Sigmoid colon (tissue), 6 donors: ENCODE measurements at regions not wholly inside any gene's neighbourhood (a gene's known extent, or its start where the extent isn't known, plus 50 kb on each side); places are given as distances from the start of the nearest gene placed in this dataset.

Experiments
- DNase-seq: peaks from one replicate; pipeline ENCODE4 v3.0.0-alpha.2; 2019
- H3K27ac ChIP-seq, 4 donors: fragments of 200-600 bp; sonication (generic); one replicate each; pipeline ENCODE4 v1.5.1; 2016 to 2019; ENCODE audit warnings: mild to moderate bottlenecking in 1 of 4
- H3K27me3 ChIP-seq, 3 donors: fragments of 200-600 bp; sonication (generic); one replicate each; pipeline ENCODE4 v1.5.1; 2019; ENCODE audit warnings: mild to moderate bottlenecking in 1 of 3
- H3K36me3 ChIP-seq, 4 donors: fragments of 200-600 bp; sonication (generic); one replicate each; pipeline ENCODE4 v1.5.1; 2016 to 2019
- H3K4me1 ChIP-seq, 4 donors: fragments of 200-600 bp; sonication (generic); one replicate each; pipeline ENCODE4 v1.5.1; 2017 to 2019
- H3K4me3 ChIP-seq, 4 donors: fragments of 200-600 bp; sonication (generic); one replicate each; pipeline ENCODE4 v1.5.1; 2017 to 2019; ENCODE audit warnings: mild to moderate bottlenecking in 2 of 4, moderate library complexity in 1 of 4
- H3K9me3 ChIP-seq, 4 donors: fragments of 200-600 bp in 3 of 4; sonication (generic) in 3 of 4; one replicate each; pipeline versions ENCODE4 v1.5.1 to v1.6.1; 2013 to 2019
- EP300 ChIP-seq, 4 donors: sonication (generic); formaldehyde crosslinking; IDR thresholded peaks; one replicate each; pipeline ENCODE4 v1.6.1; 2017; ENCODE audit warnings: antibody characterized with exemption in 4 of 4
- POLR2A ChIP-seq, 2 donors: fragments of 450-650 bp; IDR thresholded peaks; one replicate each; pipeline ENCODE4 v1.6.1; 2016; ENCODE audit warnings: antibody characterized with exemption in 2 of 2, mild to moderate bottlenecking in 2 of 2, moderate library complexity in 2 of 2
- POLR2AphosphoS5 ChIP-seq, 4 donors: sonication (generic); formaldehyde crosslinking; IDR thresholded peaks; one replicate each; pipeline ENCODE4 v1.6.1; 2017; ENCODE audit warnings: antibody characterized with exemption in 4 of 4
- WGBS, 2 donors: extraction: QIAGEN DNeasy Blood & Tissue Kit; methylation state at CpG; one replicate each; pipeline ENCODE4 v1.1.7; 2013; 5-methylcytosine and 5-hydroxymethylcytosine counted together
- intact Hi-C: fragments of 100-400 bp; cut with DNase I; formaldehyde crosslinking; loops from one replicate; pipeline ENCODE4 v1.15.1; 2023
- TF ChIP-seq, protein P1 (sequence below), 4 experiments: fragments of 450-650 bp in 3 of 4; fragments of 200-600 bp in 1 of 4; IDR thresholded peaks; one replicate each; pipeline ENCODE4 v1.5.1; 2016 to 2019; ENCODE audit warnings: antibody characterized with exemption in 4 of 4, mild to moderate bottlenecking in 3 of 4, moderate library complexity in 2 of 4
- donor health status: healthy with polysubstance abuse.
- donor health status: healthy.

DNA sequence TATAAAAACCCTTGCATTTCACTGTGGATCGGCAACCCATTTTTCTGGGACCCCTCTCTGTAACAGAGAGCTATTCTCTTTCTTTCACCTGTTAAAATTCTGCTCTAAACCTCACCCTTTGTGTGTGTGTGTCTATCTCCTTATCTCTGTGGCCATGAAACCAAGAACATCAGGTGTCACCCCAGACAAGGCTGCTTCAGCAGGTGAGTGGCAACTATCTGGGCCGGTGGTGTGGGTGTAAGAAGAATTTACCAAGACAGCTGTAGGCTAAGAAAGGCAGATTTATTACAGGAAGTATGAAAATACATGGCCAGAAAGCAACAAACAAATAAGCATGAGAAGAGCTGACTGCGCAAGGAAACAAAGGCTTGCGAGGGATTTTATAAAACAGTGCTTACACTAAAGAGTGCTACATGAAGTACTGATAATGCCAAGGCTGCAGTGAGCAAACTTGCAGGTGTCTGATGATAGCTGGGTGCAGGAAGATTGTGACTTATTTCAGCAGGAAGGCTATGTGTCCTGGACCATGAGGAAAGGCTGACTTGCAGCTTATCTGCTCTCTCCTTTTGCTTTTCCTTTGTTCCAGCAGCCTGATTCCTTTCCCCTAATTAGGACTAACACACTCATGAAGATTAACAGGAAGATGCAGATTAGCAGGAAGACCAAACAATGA is 421.1 kb downstream of the PTH2R start:
- H3K4me1 ChIP-seq: no peaks in the 10 kb centered on the region
- no peak overlapping the region for H3K4me3 ChIP-seq
- 18 to 46% methylated on average over 4 of the region's 4 CpGs for WGBS, 2 donors
- H3K27ac ChIP-seq: no peak overlapping the region
- H3K9me3 ChIP-seq: no peaks in the 10 kb centered on the region
- no peaks in the 10 kb centered on the region for H3K36me3 ChIP-seq
- no peak for DNase-seq
- TF ChIP-seq POLR2AphosphoS5 (IDR thresholded peaks at IDR 0.05): no peak
- TF ChIP-seq, protein P1, sequence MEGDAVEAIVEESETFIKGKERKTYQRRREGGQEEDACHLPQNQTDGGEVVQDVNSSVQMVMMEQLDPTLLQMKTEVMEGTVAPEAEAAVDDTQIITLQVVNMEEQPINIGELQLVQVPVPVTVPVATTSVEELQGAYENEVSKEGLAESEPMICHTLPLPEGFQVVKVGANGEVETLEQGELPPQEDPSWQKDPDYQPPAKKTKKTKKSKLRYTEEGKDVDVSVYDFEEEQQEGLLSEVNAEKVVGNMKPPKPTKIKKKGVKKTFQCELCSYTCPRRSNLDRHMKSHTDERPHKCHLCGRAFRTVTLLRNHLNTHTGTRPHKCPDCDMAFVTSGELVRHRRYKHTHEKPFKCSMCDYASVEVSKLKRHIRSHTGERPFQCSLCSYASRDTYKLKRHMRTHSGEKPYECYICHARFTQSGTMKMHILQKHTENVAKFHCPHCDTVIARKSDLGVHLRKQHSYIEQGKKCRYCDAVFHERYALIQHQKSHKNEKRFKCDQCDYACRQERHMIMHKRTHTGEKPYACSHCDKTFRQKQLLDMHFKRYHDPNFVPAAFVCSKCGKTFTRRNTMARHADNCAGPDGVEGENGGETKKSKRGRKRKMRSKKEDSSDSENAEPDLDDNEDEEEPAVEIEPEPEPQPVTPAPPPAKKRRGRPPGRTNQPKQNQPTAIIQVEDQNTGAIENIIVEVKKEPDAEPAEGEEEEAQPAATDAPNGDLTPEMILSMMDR (IDR thresholded peaks at IDR 0.05): no peak
- no peak for TF ChIP-seq EP300 (IDR thresholded peaks at IDR 0.05)
- no peak for TF ChIP-seq POLR2A (IDR thresholded peaks at IDR 0.05)
- H3K27me3 ChIP-seq: no peaks in the 10 kb centered on the region
- intact Hi-C loops: no loop called here

DNA sequence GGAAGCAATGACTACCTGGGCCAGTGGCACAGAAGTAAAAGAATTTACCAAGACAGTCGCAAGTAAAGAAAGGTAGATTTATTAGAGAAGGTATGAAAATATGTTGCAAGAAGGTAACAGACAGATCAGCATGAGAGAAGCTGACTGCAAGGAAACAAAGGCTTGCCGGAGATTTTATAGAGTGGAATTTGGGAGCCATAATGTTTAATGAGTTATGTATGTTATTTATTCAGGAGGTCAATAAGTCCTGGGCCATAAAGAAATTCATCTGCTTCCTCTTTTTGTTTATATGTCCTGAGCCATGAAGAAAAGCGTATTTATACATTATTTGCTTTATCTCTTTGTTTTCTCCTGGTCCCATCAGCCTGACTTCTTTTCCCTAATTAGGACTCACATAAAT is 423.6 kb downstream of the PTH2R start:
- WGBS, 2 donors: 16 to 67% methylated on average over 3 of the region's 3 CpGs
- intact Hi-C loops: no loop called here
- Histone ChIP-seq H3K27ac (no peak overlapping the region), H3K9me3 (no peaks in the 10 kb centered on the region), H3K4me3 (no peak overlapping the region), H3K4me1 (no peaks in the 10 kb centered on the region), H3K36me3 (no peaks in the 10 kb centered on the region), H3K27me3 (no peaks in the 10 kb centered on the region)
- no peak for DNase-seq
- TF ChIP-seq EP300 (IDR thresholded peaks at IDR 0.05) (no peak), POLR2A (IDR thresholded peaks at IDR 0.05) (no peak), POLR2AphosphoS5 (IDR thresholded peaks at IDR 0.05) (no peak)
- TF ChIP-seq, protein P1 (IDR thresholded peaks at IDR 0.05): no peak

DNA sequence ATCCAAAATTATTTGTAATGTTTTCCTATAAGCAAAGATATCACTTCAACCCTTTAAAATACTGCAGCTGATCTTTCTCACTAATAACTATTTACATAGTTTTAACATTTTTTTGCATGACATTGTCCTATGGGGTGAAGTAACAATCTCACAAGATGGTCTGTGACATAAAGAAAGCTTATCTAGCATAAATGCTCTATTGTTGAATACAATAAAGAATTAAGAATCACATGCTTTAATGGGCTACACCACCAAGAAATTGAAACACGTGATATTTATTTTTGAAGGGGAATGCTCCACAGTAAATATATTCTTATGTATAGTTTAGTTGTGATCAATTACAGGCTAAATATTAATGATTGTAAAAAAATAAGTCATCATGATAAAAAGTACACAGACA is 441.1 kb downstream of the PTH2R start:
- TF ChIP-seq, protein P1 (IDR thresholded peaks at IDR 0.05): no peak
- TF ChIP-seq EP300 (IDR thresholded peaks at IDR 0.05) (no peak), POLR2AphosphoS5 (IDR thresholded peaks at IDR 0.05) (no peak), POLR2A (IDR thresholded peaks at IDR 0.05) (no peak)
- Histone ChIP-seq H3K27ac (no peak overlapping the region), H3K4me3 (no peak overlapping the region), H3K36me3 (no peaks in the 10 kb centered on the region), H3K4me1 (no peaks in the 10 kb centered on the region), H3K27me3 (no peaks in the 10 kb centered on the region), H3K9me3 (peaks cover 0 to 5% (median 0%) of the 10 kb centered on the region in 4 donors)
- DNase-seq: no peak
- intact Hi-C loops: no loop called here
- WGBS, 2 donors: 71 to 82% methylated on average over 1 of the region's 1 CpG

DNA sequence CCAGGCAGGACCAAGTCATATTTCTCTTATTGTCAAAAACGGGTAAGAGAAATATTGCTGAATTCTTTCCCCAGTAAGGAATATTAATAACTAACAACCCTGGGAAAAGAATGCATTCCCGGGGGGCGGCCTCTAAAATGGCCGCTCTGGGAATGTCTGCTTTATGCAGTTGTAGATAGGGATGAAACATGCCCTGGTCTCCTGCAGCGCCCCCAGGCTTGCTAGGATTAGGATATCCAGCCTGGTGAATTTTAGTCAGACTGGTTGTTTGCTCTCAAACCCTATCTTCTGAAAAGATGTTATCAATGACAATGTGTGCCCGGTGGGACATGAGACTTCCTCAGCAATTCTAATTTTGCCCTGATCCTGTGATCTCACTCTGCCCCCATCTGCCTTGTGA is 448.1 kb downstream of the PTH2R start:
- H3K4me1 ChIP-seq: no peaks in the 10 kb centered on the region
- no peak overlapping the region for H3K27ac ChIP-seq
- H3K9me3 ChIP-seq: peaks cover 0 to 2% (median 0%) of the 10 kb centered on the region in 4 donors
- H3K36me3 ChIP-seq: no peaks in the 10 kb centered on the region
- WGBS, 2 donors: 91 to 92% methylated on average over 6 of the region's 6 CpGs
- H3K27me3 ChIP-seq: no peaks in the 10 kb centered on the region
- DNase-seq: no peak
- TF ChIP-seq EP300 (IDR thresholded peaks at IDR 0.05) (no peak), POLR2A (IDR thresholded peaks at IDR 0.05) (no peak), POLR2AphosphoS5 (IDR thresholded peaks at IDR 0.05) (no peak)
- TF ChIP-seq, protein P1 (IDR thresholded peaks at IDR 0.05): no peak
- intact Hi-C loops: no loop called here
- H3K4me3 ChIP-seq: no peak overlapping the region

DNA sequence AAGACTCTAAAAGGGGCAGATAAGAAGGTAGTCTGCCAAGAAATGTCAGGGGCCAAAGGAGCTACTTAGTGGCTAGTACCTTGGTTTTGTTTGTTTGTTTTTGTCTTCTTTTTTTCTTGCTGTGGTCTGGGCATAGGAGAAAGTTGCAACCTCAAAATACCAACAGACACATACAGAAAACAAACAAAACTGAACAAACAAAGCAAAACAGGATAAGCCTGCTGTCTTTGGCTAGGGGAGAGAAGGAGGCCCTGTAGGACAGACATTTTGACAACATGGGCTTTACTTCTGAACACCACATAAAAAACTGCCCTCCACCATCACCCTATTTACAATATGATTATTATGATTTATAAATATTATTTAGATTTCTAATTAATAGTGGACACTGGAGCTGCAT is 460.8 kb downstream of the PTH2R start:
- TF ChIP-seq POLR2AphosphoS5 (IDR thresholded peaks at IDR 0.05) (no peak), EP300 (IDR thresholded peaks at IDR 0.05) (no peak), POLR2A (IDR thresholded peaks at IDR 0.05) (no peak)
- TF ChIP-seq, protein P1 (IDR thresholded peaks at IDR 0.05): no peak
- Histone ChIP-seq H3K36me3 (no peaks in the 10 kb centered on the region), H3K4me3 (no peak overlapping the region), H3K4me1 (no peaks in the 10 kb centered on the region), H3K9me3 (peaks cover 0 to 2% (median 0%) of the 10 kb centered on the region in 4 donors), H3K27ac (no peak overlapping the region), H3K27me3 (no peaks in the 10 kb centered on the region)
- no peak for DNase-seq
- intact Hi-C loops: no loop called here
